Skeletal muscle tissue (tissue), 3 donors: ENCODE measurements at regions not wholly inside any gene's neighbourhood (a gene's known extent, or its start where the extent isn't known, plus 50 kb on each side); places are given as distances from the start of the nearest gene placed in this dataset.
A peak's percentile ranks its signal among the peaks of the same experiment; 100 is the strongest.
"Not testable (repeated sequence)": the region's sequence is repeated elsewhere in the genome, so short reads cannot be mapped to it uniquely, and the experiment has no call there.

ENCODE experiments used
- H3K27ac ChIP-seq: one replicate; pipeline ENCODE4 v1.7.0; 2013; ENCODE audit warnings: mild to moderate bottlenecking, low read depth, low read length, inconsistent platforms
- H3K27me3 ChIP-seq, 3 donors: one replicate each; pipeline ENCODE4 v1.7.0; 2013; ENCODE audit warnings: low read length in 3 of 3; ENCODE audit not compliant: control insufficient read depth in 3 of 3, insufficient read depth in 3 of 3
- H3K36me3 ChIP-seq, 3 donors: one replicate each; pipeline ENCODE4 v1.7.0; 2013; ENCODE audit warnings: low read length in 3 of 3; ENCODE audit not compliant: control insufficient read depth in 3 of 3, insufficient read depth in 3 of 3
- H3K4me1 ChIP-seq, 3 donors: one replicate each; pipeline ENCODE4 v1.7.0; 2013; ENCODE audit warnings: low read length in 3 of 3, mild to moderate bottlenecking in 3 of 3; ENCODE audit not compliant: control insufficient read depth in 3 of 3, insufficient read depth in 3 of 3
- H3K4me3 ChIP-seq, 3 donors: one replicate each; pipeline ENCODE4 v1.7.0; 2013; ENCODE audit warnings: low read length in 3 of 3
- H3K9ac ChIP-seq, 3 donors: one replicate each; pipeline ENCODE4 v1.7.0; 2013; ENCODE audit warnings: low read length in 3 of 3, mild to moderate bottlenecking in 3 of 3, moderate library complexity in 2 of 3, low read depth in 1 of 3
- H3K9me3 ChIP-seq, 3 donors: one replicate each; pipeline ENCODE4 v1.7.0; 2013; ENCODE audit warnings: low read length in 3 of 3; ENCODE audit not compliant: control insufficient read depth in 3 of 3
- donor health status: Osteomylitis.

DNA sequence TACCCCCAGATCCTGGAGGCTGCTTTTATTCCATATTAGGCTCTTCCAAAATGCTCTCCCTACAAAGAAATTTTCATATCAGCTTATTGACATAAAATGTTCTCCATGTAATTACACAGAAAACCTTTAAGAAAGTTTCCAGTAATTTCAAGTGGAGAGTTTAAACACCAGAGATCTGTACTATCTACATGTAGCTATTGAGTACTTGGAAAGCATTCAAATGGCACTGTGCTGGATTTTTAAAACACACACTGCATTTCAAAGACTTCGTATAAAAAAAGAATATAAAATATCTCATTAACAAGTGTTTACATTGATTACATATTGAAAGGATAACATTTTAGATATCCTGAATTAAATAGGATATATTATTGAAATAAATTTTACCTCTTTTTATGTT is 182.4 kb upstream of the ZNF521 start:
- H3K4me1 ChIP-seq, result no peaks in the 10 kb centered on the region
- no peak overlapping the region for H3K9ac ChIP-seq
- no peaks in the 10 kb centered on the region for H3K9me3 ChIP-seq
- H3K27ac ChIP-seq, result no peak overlapping the region
- H3K4me3 ChIP-seq, result no peak overlapping the region
- no peaks in the 10 kb centered on the region for H3K36me3 ChIP-seq
- no peaks in the 10 kb centered on the region for H3K27me3 ChIP-seq

DNA sequence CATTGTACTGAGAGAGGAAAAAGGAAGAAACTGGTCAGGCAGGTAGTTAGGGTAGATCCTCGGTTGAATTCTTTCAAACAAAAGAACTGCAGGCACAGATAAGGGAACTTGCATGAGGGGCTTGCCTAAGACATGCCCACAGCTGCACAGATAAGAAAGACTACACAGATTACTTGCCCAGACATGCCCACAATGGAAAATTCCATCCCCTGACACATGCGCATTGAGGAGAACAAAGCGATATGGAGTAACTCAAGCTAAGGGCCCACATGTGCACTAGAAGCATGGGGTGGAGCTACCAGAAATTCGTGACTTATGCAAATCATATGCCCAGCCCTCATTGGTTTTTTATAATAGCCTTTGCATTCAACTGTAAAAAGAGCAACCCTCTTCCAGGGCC is 181.3 kb upstream of the ZNF521 start:
- Histone ChIP-seq H3K9me3 (no peaks in the 10 kb centered on the region), H3K4me3 (no peak overlapping the region), H3K36me3 (no peaks in the 10 kb centered on the region), H3K27me3 (no peaks in the 10 kb centered on the region), H3K27ac (no peak overlapping the region), H3K9ac (no peak overlapping the region), H3K4me1 (no peaks in the 10 kb centered on the region)

DNA sequence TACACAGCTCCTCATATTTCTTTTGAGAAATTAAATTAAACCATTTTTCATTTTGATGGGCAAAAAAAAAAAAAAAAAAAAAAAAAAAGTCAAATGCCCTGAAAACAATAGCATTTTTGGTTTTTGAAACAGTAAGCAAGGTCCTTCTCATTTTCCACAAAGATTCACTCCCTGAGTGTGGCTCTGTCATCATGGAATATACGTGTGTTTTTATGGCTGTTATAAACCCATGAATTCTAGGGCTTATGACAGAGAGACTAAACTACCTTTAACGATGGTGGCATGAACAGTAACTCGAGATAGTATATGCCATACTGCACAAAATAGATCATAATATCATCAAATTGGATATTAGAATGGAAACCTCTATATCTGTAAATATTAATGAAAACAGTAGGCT is 179.2 kb upstream of the ZNF521 start:
- Histone ChIP-seq H3K36me3 (no peaks in the 10 kb centered on the region), H3K9ac (no peak overlapping the region), H3K27ac (no peak overlapping the region), H3K9me3 (no peaks in the 10 kb centered on the region), H3K4me1 (no peaks in the 10 kb centered on the region), H3K27me3 (peaks cover 0 to 2% (median 0%) of the 10 kb centered on the region in 3 donors), H3K4me3 (no peak overlapping the region)

DNA sequence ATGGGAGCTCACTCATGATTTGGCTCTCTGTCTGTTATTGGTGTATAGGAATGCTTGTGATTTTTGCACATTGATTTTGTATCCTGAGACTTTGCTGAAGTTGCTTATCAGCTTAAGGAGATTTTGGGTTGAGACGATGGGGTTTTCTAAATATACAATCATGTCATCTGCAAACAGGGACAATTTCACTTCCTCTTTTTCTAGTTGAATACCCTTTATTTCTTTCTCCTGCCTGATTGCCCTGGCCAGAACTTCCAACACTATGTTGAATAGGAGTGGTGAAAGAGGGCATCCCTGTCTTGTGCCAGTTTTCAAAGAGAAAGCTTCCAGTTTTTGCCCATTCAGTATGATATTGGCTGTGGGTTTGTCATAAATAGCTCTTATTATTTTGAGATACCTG is 173.8 kb upstream of the ZNF521 start:
- not testable (repeated sequence) for H3K9ac ChIP-seq, H3K27ac ChIP-seq, H3K9me3 ChIP-seq, H3K4me1 ChIP-seq, H3K27me3 ChIP-seq, H3K36me3 ChIP-seq, H3K4me3 ChIP-seq

DNA sequence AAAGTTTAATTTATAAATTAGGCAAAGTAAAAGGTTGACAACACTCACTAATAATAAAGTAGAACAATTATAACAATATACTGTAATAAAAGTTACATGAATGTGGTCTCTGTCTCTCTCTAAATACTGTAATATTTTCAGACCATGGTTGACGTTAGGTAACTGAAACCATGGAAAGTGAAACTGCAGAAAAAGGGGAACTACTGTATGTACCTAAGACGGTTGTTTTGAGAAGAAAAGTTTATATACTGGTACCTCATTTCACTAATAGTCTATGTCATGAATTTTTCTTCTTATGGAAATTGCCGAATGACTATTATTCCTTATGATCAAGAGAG is 166.7 kb upstream of the ZNF521 start:
- H3K27ac ChIP-seq, result no peak overlapping the region
- no peak overlapping the region for H3K9ac ChIP-seq
- H3K9me3 ChIP-seq, result no peaks in the 10 kb centered on the region
- no peaks in the 10 kb centered on the region for H3K36me3 ChIP-seq
- H3K4me3 ChIP-seq, result no peak overlapping the region
- peaks cover 0 to 3% (median 0%) of the 10 kb centered on the region in 3 donors for H3K4me1 ChIP-seq
- no peaks in the 10 kb centered on the region for H3K27me3 ChIP-seq

DNA sequence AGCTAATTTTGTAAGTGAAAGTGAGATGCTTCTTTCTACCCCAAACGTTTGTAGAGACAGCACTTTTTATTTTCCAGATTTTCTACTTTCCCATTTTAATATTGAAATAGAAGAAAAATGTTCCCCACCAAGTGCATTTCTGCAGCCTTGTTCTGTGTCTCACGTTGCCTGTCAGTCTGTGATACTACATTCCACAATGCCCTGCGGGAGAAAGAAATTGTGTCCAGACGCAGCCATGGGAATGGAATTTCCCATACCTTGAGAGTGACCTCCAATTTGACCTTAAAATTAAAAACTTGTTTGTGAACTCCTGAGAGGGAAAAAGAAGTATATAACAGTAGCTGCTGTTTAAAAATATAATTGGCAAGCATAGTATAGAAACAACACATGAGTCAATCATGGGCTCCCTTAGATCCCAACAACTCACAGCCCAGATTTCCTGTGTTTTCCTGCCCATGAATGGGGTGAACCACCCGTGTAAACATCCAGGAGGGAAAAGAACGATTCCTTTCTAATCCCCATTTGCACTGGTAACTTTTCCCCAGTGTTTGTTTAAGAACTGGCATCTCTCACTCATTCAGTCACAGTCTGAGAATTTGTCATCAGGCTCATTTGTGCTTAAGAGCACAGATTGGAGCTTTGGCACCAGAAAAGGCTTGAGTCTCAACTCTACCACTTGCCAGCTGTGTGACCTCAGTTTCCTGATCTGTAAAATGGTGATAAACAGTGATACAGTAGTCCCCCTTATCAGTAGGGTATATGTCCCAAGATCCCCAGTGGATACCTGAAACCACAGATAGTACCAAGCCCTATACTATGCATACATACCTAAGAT is 166.1 kb upstream of the ZNF521 start:
- Histone ChIP-seq H3K9me3 (no peaks in the 10 kb centered on the region), H3K9ac (no peak overlapping the region), H3K36me3 (no peaks in the 10 kb centered on the region), H3K27me3 (no peaks in the 10 kb centered on the region), H3K4me1 (peaks cover 0 to 3% (median 0%) of the 10 kb centered on the region in 3 donors), H3K4me3 (no peak overlapping the region), H3K27ac (no peak overlapping the region)

DNA sequence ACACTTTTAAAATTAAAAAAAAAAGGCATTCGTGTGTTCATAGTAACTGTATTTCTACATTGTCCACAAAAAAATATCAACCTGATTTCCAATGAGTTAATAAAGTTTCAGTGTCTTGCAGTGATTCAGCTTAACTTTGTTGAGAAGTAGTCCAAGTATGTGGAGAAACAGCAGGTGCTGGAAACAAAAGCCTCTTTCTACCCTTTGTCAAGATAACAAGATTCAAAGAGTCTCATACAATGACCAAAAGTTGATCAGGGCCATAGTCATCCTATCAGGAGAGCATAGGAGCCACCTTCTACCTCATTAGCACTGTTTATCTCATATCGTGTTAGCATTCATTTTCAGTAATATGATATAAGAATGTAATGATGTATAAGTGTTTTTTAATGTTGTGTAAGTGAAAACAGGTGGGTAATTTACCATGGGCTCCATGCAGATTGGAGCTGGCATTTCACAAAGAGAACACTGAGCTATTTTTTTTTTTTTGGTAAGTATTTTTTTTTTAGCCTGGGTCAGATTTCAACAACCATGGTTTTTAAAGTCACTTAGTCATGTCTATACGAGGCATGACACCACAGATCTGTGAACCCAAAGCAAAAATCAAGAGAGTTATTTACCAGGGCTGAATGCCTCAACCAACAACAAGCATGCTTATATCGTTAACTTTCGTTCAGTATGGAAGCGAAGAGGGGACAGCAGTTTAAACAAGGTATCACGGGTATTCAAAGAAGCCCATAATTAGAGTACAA is 165.0 kb upstream of the ZNF521 start:
- Histone ChIP-seq H3K4me1 (peaks cover 0 to 3% (median 0%) of the 10 kb centered on the region in 3 donors), H3K27ac (no peak overlapping the region), H3K9ac (no peak overlapping the region), H3K4me3 (no peak overlapping the region), H3K27me3 (no peaks in the 10 kb centered on the region), H3K36me3 (no peaks in the 10 kb centered on the region), H3K9me3 (no peaks in the 10 kb centered on the region)

DNA sequence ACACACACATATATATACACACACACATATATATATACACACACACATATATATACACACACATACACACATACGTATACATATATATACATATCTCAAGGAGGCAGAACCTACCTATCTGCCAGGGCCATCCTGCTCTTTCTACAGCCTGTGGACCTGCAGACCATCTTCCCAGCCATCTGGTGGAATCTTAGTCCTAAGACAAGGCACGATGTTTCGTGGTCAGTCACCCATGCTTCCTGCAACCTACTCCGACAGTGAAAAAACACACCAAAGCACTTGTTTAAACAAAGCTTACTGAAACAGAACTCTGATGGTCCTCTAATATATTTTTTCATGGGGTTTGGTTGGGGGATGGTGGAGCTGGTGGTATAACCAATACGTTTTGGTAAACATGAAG is 164.2 kb upstream of the ZNF521 start:
- peaks cover 0 to 3% (median 0%) of the 10 kb centered on the region in 3 donors for H3K4me1 ChIP-seq
- H3K4me3 ChIP-seq, result no peak overlapping the region
- no peaks in the 10 kb centered on the region for H3K27me3 ChIP-seq
- no peak overlapping the region for H3K27ac ChIP-seq
- no peaks in the 10 kb centered on the region for H3K36me3 ChIP-seq
- H3K9ac ChIP-seq, result no peak overlapping the region
- H3K9me3 ChIP-seq, result no peaks in the 10 kb centered on the region

DNA sequence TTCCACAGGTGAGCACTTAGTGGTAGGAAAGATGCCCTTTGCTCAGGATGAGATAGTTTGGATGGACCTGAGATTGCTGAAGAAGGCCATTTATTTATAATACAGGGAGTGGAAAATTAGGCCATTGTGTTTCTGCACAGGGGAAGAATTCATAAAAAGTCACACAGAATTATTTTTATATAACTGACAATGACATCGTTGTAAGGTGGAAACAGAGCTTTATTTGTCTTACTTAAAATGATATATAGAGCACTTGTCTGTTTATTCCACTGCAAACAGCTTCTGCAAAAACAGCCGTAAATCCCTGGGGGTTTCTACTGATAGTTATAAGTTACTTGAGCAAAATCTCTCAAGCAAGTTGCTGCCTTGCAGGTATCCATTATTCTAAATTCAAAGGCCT is 158.1 kb upstream of the ZNF521 start:
- H3K4me1 ChIP-seq, result no peaks in the 10 kb centered on the region
- no peaks in the 10 kb centered on the region for H3K27me3 ChIP-seq
- H3K27ac ChIP-seq, result no peak overlapping the region
- no peaks in the 10 kb centered on the region for H3K36me3 ChIP-seq
- no peaks in the 10 kb centered on the region for H3K9me3 ChIP-seq
- H3K4me3 ChIP-seq, result no peak overlapping the region
- no peak overlapping the region for H3K9ac ChIP-seq

DNA sequence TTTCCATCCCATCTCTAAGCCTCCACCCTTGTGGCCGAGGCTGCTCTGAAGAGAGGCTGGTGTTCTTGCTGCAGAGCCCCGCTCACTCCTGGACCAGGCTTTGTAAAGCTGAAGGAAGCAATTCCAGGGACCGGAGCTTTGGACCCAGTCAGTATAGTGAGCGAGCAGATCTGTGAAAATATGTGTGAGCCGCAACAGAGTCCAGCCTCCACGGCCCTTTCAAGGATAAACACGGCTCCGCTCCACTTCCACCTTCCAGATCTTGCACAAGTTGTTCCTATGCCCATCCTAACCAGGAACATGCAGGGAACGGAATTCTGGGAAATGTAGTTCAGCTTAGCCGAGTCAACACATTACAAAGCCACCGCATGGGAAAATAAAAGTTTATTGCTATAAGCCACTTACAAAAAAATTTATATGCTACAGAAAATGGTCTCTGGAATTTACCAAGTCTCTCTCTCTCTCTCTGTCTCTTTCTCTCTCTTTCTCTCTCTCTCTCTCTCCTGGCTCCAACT is 151.7 kb upstream of the ZNF521 start:
- no peaks in the 10 kb centered on the region for H3K9me3 ChIP-seq
- H3K27ac ChIP-seq, result no peak overlapping the region
- no peaks in the 10 kb centered on the region for H3K36me3 ChIP-seq
- H3K27me3 ChIP-seq, result no peaks in the 10 kb centered on the region
- peak overlapping the region; percentile 29 to 61 (median 52) for H3K9ac ChIP-seq
- peak overlapping the region; percentile 68 to 79 (median 72) for H3K4me3 ChIP-seq
- peaks cover 0 to 5% (median 0%) of the 10 kb centered on the region in 3 donors for H3K4me1 ChIP-seq
